ENCODE measurements at regions not wholly inside any gene's neighbourhood (a gene's known extent, or its start where the extent isn't known, plus 50 kb on each side); places are given as distances from the start of the nearest gene placed in this dataset.

GRCh38 chr21:19326531-19327319 lies 923.1 kb upstream of the TMPRSS15 start:
- peak; percentile 64 to 91 for DNase-seq
- Histone ChIP-seq H3K27ac (peak overlapping the region; percentile 92), H3K36me3 (no peaks in the 10 kb centered on the region), H3K9me3 (replicated peaks) (no peaks in the 10 kb centered on the region; the same call in 1 of the 2 replicates), H3K4me3 (peak overlapping the region; percentile 13), H3K27me3 (no peaks in the 10 kb centered on the region), H3K4me1 (peaks cover 43% of the 10 kb centered on the region)

DNA sequence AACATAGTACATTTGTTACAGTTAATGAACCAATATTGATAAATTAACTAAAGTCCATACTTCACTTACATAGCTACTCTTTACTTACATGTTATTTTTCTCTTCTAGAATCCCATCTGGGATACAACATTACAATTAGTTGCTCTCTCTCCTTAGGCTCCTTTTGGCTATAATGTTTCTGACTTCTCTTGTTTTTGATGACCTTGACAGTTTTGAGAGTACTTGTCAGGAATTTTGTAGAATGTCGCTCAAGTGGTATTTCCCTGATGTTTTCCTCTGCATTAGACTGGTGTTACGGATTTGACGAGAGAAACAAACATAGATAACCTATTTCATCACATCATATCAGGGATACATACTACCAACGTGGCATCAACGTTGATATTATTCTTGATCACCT lies 925.4 kb upstream of the TMPRSS15 start:
- Histone ChIP-seq H3K27me3 (no peaks in the 10 kb centered on the region), H3K36me3 (no peaks in the 10 kb centered on the region), H3K27ac (no peak overlapping the region), H3K9me3 (replicated peaks) (peaks cover 5% of the 10 kb centered on the region; the same call in 1 of the 2 replicates), H3K4me1 (peaks cover 27% of the 10 kb centered on the region), H3K4me3 (no peak overlapping the region)
- no peak for DNase-seq

- no peaks in the 10 kb centered on the region for H3K9me3 ChIP-seq (replicated peaks)
- H3K4me1 ChIP-seq: no peaks in the 10 kb centered on the region
- H3K4me3 ChIP-seq: no peak overlapping the region
- H3K27ac ChIP-seq: no peak overlapping the region
- no peak for DNase-seq
- no peaks in the 10 kb centered on the region for H3K36me3 ChIP-seq
- H3K27me3 ChIP-seq: no peaks in the 10 kb centered on the region
These were observed 936.7 kb upstream of the TMPRSS15 start for GRCh38 chr21:19340303-19340702.

- Histone ChIP-seq H3K27me3 (no peaks in the 10 kb centered on the region), H3K27ac (no peak overlapping the region)
These were observed 937.4 kb upstream of the TMPRSS15 start for GRCh38 chr21:19340954-19341353.

GRCh38 chr21:19343711-19344110 lies 940.1 kb upstream of the TMPRSS15 start:
- Histone ChIP-seq H3K4me1 (no peaks in the 10 kb centered on the region), H3K27me3 (no peaks in the 10 kb centered on the region), H3K36me3 (no peaks in the 10 kb centered on the region), H3K4me3 (no peak overlapping the region), H3K9me3 (replicated peaks) (no peaks in the 10 kb centered on the region), H3K27ac (no peak overlapping the region)
- DNase-seq: no peak

More at GRCh38 chr21:19340954-19341353, 937.4 kb upstream of the TMPRSS15 start:
- Histone ChIP-seq H3K4me3 (no peak overlapping the region), H3K9me3 (replicated peaks) (no peaks in the 10 kb centered on the region), H3K36me3 (no peaks in the 10 kb centered on the region), H3K4me1 (no peaks in the 10 kb centered on the region)
- no peak for DNase-seq

- no peaks in the 10 kb centered on the region for H3K27me3 ChIP-seq
- no peak overlapping the region for H3K4me3 ChIP-seq
- H3K36me3 ChIP-seq: no peaks in the 10 kb centered on the region
- no peaks in the 10 kb centered on the region for H3K9me3 ChIP-seq (replicated peaks)
- no peaks in the 10 kb centered on the region for H3K4me1 ChIP-seq
- no peak overlapping the region for H3K27ac ChIP-seq
- DNase-seq: no peak
These were observed 946.7 kb upstream of the TMPRSS15 start for GRCh38 chr21:19350286-19350685.

- Histone ChIP-seq H3K36me3 (no peaks in the 10 kb centered on the region), H3K9me3 (replicated peaks) (no peaks in the 10 kb centered on the region), H3K27ac (no peak overlapping the region), H3K27me3 (no peaks in the 10 kb centered on the region), H3K4me3 (no peak overlapping the region), H3K4me1 (no peaks in the 10 kb centered on the region)
- no peak for DNase-seq
These were observed 949.7 kb upstream of the TMPRSS15 start for GRCh38 chr21:19353256-19353655.

DNA sequence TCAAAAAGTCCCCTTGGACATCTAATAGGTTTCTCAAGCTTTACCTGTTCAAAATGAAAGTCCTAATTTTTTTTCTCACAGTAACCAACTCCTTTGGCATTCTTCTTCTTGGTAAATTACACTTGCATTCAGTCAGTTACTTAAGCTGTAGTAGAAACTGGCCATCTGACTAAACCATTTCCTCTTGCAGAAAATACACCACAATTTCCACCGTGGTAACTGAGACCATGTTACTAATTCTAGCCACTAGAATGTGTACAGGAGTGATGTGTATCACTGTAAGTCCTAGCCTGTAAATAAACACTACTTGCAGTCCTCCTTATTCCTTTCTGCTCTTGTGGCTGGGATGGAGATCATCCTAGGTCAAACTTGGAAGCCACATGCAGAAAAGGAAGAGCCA lies 965.4 kb upstream of the TMPRSS15 start:
- H3K9me3 ChIP-seq (replicated peaks): no peaks in the 10 kb centered on the region
- no peak overlapping the region for H3K4me3 ChIP-seq
- no peak for DNase-seq
- H3K36me3 ChIP-seq: no peaks in the 10 kb centered on the region
- no peaks in the 10 kb centered on the region for H3K27me3 ChIP-seq
- H3K4me1 ChIP-seq: no peaks in the 10 kb centered on the region
- H3K27ac ChIP-seq: no peak overlapping the region

DNA sequence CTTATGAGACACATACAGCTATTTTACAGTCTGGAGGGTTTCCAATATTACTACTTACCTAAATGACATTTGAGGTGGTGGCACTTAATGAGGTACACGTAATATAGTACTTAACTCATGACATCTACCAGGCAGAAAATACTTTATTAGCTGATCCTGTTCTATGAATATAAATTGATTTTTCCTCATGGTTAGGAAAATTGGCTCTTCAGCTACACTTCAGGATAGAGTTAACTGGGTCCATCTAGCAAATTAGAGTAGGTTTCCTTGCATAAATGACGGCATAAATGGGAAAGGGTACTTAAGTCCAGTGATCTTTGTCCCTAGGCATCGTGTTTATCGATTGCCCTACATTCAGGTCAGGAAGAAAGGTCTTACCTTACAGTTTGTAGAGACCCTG lies 988.8 kb upstream of the TMPRSS15 start:
- H3K4me3 ChIP-seq: no peak overlapping the region
- no peaks in the 10 kb centered on the region for H3K9me3 ChIP-seq (replicated peaks)
- no peaks in the 10 kb centered on the region for H3K27me3 ChIP-seq
- H3K4me1 ChIP-seq: no peaks in the 10 kb centered on the region
- no peaks in the 10 kb centered on the region for H3K36me3 ChIP-seq
- DNase-seq: no peak
- H3K27ac ChIP-seq: no peak overlapping the region

DNA sequence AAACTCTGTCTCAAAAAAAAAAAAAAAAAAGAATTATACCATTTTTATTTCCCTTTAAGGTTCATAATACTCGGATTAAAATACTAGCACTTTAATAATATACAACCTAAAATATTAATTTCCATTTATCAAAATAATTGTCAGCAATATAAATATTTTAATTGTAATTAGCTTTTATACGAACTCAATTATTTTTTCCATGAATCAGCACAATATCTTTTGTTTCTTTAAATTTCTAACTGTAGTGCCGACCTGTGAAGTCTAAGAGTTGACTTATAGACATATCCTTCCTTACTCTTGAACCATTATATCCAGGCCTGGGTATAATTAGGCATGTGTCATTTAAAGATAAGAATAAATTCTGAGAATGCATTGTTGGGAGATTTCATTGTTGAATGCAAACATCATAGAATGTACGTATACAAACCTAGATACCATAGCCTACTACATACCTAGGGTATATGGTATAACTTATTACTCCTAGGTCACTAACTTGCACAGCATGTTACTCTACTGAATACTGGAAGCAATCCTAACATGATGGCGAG lies 996.7 kb upstream of the TMPRSS15 start:
- Histone ChIP-seq H3K4me3 (no peak overlapping the region), H3K36me3 (no peaks in the 10 kb centered on the region), H3K4me1 (no peaks in the 10 kb centered on the region), H3K27ac (no peak overlapping the region), H3K9me3 (replicated peaks) (no peaks in the 10 kb centered on the region), H3K27me3 (no peaks in the 10 kb centered on the region)
- DNase-seq: no peak

GRCh38 chr21:19402870-19403269 lies 999.3 kb upstream of the TMPRSS15 start:
- Histone ChIP-seq H3K27me3 (no peaks in the 10 kb centered on the region), H3K9me3 (replicated peaks) (no peaks in the 10 kb centered on the region), H3K4me3 (no peak overlapping the region), H3K36me3 (no peaks in the 10 kb centered on the region), H3K27ac (no peak overlapping the region), H3K4me1 (no peaks in the 10 kb centered on the region)
- DNase-seq: no peak

DNA sequence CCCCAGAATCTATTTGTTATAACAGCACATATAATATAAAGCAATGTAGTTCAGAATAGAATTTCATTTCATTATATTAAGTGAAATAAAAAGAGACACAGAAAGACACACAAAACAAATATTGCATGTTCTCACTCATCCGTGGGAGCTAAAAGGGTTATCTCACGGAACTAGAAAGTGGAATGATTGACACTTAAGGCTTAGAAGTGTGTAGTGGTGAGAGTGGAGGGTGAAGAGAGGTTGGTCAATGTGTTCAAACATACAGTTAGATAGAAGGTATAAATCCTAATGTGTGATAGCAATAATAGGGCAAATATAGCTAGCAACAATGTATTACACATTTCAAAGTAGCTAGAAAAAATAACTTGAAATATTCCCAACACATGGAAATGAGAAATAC lies 1001.7 kb upstream of the TMPRSS15 start:
- H3K4me3 ChIP-seq: no peak overlapping the region
- no peaks in the 10 kb centered on the region for H3K36me3 ChIP-seq
- H3K9me3 ChIP-seq (replicated peaks): no peaks in the 10 kb centered on the region
- H3K4me1 ChIP-seq: no peaks in the 10 kb centered on the region
- no peaks in the 10 kb centered on the region for H3K27me3 ChIP-seq
- DNase-seq: no peak
- H3K27ac ChIP-seq: no peak overlapping the region

GRCh38 chr21:19420565-19420964 lies 1017.0 kb upstream of the TMPRSS15 start:
- Histone ChIP-seq H3K4me1 (no peaks in the 10 kb centered on the region), H3K9me3 (replicated peaks) (0 out of 2 replicates have a peak, but pooled peaks cover 2% of the 10 kb centered on the region), H3K27me3 (no peaks in the 10 kb centered on the region), H3K4me3 (no peak overlapping the region), H3K36me3 (no peaks in the 10 kb centered on the region), H3K27ac (no peak overlapping the region)
- DNase-seq: no peak

DNA sequence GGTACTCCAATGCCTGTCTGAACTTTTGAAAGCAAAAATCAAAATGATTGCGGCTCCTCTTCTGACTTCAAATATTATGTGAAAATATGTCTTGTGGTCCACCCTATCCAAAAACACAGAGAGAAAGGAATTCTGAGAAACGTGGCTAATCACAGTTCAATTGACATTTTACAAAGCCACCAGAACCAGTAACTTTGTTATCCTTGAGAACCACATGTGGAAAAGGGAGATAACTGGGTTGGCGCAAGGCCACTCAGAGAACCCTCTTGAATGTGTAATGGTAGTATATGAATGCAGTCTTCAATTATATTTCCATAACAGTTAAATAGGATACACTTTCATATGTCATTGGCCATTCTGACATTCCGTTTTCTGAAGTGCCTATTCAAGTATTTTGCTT lies 1030.0 kb upstream of the TMPRSS15 start:
- Histone ChIP-seq H3K9me3 (replicated peaks) (peaks cover 3% of the 10 kb centered on the region; the same call in 1 of the 2 replicates), H3K27me3 (no peaks in the 10 kb centered on the region), H3K4me1 (no peaks in the 10 kb centered on the region), H3K27ac (no peak overlapping the region), H3K36me3 (no peaks in the 10 kb centered on the region), H3K4me3 (no peak overlapping the region)
- DNase-seq: no peak

DNA sequence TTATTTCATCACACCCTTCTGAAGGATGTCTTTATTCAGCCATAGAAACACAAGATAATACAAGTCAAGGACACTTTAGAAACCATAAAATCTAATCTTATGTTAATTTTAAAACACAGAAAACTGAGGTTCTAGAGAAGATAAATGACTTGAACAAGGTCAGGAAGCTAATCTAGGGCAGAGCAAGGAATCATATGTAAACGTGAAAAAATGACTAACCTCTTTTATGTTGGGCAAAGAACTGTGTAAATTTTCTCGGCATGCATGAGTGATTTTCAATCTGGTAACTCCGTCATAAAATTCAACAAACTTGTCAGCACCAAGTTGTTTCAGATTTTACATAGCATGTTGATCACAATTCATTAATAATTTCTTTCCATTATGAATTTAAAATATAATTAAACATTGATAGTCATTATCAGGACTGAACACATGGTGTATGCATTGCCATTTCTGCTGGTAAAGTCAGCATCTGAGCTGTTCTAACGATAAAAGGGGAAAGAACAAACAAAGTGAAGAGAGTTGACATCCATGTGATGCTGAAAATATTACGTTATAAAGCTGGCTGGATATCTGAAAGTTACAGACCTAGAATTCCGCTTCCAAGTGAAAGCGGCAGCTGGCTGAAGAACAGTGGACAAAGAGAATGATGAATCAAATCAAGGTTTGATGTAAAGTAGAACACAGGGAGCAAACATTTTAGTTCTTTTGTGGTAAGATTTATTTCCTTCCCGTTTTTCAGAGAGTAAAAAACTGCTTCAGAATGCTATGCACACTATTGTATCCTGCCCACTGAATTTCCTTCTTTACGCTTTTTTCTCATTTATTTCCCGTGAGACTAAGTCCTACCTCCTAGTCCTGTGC lies 1037.4 kb upstream of the TMPRSS15 start:
- peak; percentile 22 to 50 for DNase-seq
- H3K9me3 ChIP-seq (replicated peaks): no peaks in the 10 kb centered on the region
- peak overlapping the region; percentile 51 for H3K27ac ChIP-seq
- peak overlapping the region; percentile 29 for H3K4me3 ChIP-seq
- H3K27me3 ChIP-seq: no peaks in the 10 kb centered on the region
- no peaks in the 10 kb centered on the region for H3K36me3 ChIP-seq
- peaks cover 11% of the 10 kb centered on the region; the same call in 1 of the 2 replicates for H3K4me1 ChIP-seq
